GM19351 (cell line): ENCODE measurements at regions not wholly inside any gene's neighbourhood (a gene's known extent, or its start where the extent isn't known, plus 50 kb on each side); places are given as distances from the start of the nearest gene placed in this dataset.
"Not testable (repeated sequence)": the region's sequence is repeated elsewhere in the genome, so short reads cannot be mapped to it uniquely, and the experiment has no call there.

Source experiments
- ATAC-seq: cut with Tn5 transposase; IDR thresholded peaks from one replicate; pipeline ENCODE4 v1.9.1; 2021; ENCODE audit warnings: mild to moderate bottlenecking, moderate library complexity; ENCODE audit not compliant: unreplicated experiment

- no peak for ATAC-seq
These were observed 653.4 kb upstream of the FSHR start for GRCh38 chr2:49807689-49808088.

- no peak for ATAC-seq
These were observed 649.8 kb upstream of the FSHR start for GRCh38 chr2:49804111-49804510.

GRCh38 chr2:49801898-49802450 is 647.7 kb upstream of the FSHR start:
- ATAC-seq = no peak

DNA sequence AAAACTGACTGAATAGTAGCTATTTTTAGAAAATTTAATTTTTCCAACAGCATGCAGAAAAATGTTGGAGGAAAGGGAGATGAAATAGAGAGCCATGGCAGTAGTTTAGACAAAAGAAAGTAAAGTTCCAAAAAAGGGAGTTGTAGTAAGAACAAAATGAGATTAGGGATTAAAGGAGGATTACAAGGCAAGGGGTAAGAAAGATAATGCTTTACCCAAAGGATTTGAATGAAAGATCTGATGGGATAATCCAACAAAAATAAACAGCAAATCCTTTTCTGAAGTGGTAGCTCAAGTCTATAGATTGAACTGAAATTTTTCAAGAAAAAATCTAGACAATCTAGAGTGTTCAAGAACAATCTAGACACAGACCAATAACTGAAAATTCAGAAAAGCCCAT is 644.3 kb upstream of the FSHR start:
- ATAC-seq = no peak

DNA sequence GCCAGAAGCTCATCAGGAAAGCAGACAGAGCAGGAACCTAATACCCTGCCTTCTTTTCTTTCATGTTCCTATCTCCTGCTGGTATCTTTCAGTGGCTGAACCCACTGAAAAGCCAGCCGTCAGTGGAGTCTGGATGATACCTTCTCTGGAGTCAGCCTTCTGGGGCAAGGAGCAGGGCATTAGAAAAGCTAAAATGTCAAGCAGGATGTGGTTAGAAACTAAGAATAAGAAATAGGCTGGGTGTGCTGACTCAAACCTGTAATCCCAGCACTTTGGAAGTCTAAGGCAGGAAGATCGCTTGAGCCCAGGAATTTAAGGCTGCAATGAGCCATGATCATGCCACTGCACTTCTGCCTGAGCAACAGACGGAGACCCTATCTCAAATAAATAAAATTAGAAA is 642.0 kb upstream of the FSHR start:
- ATAC-seq = no peak

GRCh38 chr2:49794396-49794795 is 640.1 kb upstream of the FSHR start:
- ATAC-seq = no peak

DNA sequence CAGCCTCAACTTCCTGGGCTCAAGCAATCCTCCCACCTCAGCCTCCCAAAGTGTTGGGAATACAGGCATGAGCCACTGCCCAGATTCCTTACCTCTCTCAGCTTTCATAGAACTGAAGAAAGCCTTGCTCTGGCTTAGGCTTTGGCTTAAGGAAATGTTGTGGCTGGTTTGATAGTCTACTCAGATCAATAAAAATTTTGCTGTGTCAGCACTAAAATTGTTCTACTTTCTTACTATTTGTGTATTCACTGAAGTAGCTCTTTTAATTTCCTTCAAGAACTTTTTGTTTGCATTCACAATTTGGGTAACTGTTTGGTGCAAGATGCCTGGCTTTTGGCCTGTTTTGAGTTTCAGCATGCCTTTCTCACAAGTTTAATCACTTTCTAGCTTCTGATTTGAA is 634.0 kb upstream of the FSHR start:
- ATAC-seq = no peak

DNA sequence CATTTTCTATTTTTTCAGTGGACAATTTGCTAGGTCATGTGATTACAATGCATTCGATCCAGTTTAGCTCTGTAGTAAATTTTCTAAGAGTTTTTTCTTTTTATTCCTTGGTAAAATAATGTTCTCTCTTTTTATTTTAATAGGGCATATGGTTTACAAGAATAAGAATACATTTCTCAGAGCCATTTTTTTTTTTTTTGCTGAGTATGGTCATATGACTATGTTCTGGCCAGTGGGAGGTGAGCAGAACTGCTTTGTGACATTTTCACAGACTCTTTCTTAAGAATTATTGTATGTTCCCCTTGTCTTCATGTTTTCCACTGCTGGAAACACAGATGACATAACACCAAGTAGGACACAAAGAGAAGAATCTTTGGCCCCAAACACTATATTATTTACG is 626.6 kb upstream of the FSHR start:
- ATAC-seq = no peak

DNA sequence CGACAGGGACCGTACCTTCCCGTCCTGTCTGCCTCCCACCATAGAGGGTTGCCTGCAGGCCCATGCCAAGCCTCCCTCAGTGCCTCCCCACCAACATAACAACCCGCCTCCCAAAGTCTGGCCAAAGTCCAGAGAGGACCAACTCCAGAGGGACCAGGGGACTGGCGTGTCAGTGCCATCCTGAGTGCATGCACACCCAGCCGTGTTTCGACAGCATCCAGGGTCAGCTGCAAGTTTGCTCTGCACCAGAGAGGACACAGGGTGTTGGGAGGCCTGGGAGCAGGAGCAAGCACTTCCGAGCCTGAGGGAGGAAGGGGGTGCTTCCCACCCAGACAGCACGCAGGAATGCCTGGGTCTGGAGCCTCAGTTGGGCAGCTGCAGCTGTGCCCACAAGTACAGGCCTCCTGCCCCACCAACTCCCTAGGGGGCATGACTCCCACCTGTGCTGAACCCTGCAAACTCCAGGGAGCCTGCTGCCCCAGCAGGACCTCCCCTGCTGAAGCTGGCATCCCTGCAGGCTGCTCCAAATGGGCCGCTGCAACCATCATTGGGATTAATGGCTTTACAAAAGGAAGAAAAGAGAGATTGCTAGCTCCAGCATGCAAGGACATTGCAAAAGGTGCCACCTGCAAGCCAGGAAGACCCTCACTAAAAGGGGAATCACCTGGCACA is 618.1 kb upstream of the FSHR start:
- ATAC-seq = no peak

DNA sequence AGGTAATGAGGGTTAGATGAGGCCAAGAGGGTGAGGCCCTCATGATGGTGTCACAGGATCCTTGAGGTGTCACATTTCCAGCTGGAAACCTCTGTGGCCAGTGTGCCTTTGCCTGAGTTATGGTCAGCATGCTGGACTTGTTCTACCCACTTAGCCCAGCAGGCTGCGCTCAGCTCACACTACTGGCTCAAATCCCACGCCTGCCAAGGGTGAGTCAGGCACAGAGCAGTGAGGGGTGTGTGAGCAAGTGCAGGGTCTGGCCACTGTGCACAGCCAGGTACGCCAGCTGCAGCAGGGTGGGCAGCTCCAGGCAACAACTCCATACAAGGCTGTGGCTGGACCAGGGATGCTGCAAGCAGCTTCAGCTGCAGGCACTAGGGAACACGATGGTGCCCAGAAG is 616.6 kb upstream of the FSHR start:
- peak; percentile 62 for ATAC-seq

- no peak for ATAC-seq
These were observed 613.0 kb upstream of the FSHR start for GRCh38 chr2:49767316-49767715.

DNA sequence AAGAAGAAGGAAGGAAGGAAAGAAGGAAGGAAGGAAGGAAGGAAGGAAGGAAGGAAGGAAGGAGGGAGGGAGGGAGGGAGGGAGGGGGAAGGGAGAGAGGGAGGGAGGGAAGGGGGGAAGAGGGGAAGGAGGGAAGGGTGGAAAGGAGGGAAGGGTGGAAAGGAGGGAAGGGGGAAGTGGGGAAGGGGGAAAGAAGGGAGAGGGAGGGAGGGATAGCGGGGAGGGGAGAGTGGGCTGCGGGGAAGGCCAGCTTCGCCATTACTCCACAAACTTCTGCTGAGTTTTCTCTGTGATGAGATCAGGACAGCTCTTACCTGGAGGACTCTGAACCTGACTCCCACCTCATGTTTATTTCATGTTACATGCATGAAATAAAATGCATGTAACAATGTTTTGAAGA is 601.5 kb upstream of the FSHR start:
- no peak for ATAC-seq

GRCh38 chr2:49754381-49754780 is 600.1 kb upstream of the FSHR start:
- ATAC-seq = no peak

DNA sequence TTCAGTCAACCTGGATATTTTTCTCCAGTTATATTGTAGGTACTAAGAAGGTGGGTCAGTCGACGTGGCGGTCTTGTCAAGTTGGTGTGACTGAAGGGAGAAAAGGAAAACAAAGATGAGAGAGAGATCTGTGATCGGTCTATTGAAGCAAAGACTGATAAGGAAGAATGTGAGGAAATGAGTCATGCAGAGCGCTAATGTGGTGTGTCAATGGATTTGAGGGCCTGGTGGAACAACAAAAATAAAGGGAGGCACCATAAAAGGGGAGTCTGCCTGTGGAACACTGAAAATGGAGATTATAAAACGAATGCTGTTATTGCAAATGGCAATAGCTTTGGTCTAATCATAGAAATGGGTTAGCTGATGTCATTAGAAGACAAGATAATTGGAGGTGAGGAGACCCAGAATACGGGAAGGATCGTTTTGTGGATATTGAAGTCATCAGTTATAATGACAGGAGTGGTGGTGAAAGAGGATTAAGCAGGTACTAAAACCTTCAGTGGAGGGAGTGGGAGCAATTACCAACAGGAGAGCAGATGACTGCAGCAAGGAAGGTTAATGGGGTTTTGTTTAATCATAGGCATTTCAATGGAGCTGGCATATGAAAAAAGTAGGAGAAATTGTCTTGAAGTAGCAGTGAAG is 599.1 kb upstream of the FSHR start:
- ATAC-seq = no peak

DNA sequence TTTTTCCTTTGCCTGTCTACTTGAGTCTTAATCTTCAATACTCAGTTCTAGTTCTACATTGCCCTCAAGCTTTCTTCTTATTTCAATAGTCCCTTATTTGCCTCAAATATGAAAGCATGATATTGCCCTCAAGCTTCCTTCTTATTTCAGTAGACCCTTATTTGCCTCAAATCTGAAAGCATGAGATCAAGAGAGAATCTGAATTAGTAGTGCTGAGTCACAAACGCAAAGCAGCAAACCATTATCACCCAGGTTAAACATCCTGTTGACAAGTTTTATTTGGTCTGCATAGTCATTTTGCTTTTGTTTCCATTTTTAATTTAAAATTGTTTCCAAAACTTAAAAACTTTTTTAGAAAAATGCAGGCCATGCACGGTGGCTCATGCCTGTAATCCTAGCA is 583.3 kb upstream of the FSHR start:
- ATAC-seq = no peak

GRCh38 chr2:49732924-49733323 is 578.6 kb upstream of the FSHR start:
- ATAC-seq = not testable (repeated sequence)

DNA sequence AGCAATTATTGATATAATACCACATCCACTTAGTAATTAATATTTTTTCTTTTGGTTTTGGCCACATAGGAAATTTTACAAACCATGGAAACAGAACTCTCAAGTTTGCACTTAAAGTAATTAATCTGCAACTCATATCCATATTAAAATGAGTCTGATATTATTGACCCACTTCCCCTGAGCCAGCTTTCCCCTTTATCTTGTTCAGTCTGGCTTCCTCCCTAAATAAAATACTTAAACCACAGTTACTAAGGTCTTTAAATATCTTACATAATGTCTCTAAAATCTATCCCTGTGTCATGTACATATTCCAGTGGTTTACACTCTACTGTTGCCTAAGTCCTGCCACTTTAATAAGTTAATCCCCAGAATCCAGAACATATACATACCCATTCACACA is 564.9 kb upstream of the FSHR start:
- no peak for ATAC-seq

GRCh38 chr2:49715597-49715996 is 561.3 kb upstream of the FSHR start:
- no peak for ATAC-seq

GRCh38 chr2:49714454-49714853 is 560.1 kb upstream of the FSHR start:
- ATAC-seq = no peak

GRCh38 chr2:49702740-49703139 is 548.4 kb upstream of the FSHR start:
- ATAC-seq = no peak

DNA sequence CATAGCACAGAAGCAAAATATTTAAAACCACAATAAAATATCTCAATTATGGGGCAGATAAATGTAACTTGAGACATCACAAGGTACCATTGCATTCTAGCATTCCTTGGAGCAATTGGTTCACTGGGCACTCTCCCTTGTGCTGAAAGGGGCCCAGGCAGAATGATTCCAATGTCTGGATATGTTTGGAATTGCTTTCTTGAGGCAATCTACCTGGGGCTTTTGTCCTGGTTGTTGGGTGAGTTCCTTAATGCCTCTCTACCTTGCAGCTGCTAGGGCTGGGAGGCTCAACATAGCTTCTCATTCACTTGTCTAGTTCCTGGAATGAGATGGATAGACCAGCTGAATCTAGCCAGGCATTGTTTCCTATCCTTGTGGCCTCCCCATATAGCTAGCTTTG is 539.6 kb upstream of the FSHR start:
- ATAC-seq = no peak

DNA sequence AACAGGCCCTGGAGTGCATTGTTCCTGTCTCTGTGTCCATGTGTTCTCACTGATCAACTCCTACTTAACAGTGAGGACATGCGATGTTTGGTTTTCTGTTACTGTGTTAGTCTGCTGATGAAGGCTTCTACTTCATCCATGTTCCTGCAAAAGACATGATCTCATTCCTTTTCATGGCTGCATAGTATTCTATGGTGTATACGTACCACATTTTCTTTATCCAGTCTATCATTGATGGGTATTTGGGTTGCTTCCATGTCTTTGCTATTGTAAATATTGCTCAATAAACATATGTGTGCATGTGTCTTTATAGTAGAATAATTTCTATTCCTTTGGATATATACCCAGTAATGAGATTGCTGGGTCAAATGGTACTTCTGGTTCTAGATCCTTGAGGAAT is 537.7 kb upstream of the FSHR start:
- ATAC-seq = not testable (repeated sequence)

- no peak for ATAC-seq
These were observed 533.6 kb upstream of the FSHR start for GRCh38 chr2:49687918-49688317.
